Glomerular endothelial cell (primary cell): ENCODE measurements at regions not wholly inside any gene's neighbourhood (a gene's known extent, or its start where the extent isn't known, plus 50 kb on each side); places are given as distances from the start of the nearest gene placed in this dataset.
A peak's percentile ranks its signal among the peaks of the same experiment; 100 is the strongest.

ENCODE experiments used
- DNase-seq: peaks from one replicate; pipeline ENCODE4 v3.0.0-alpha.2; 2011; ENCODE audit warnings: low read depth, low spot score; ENCODE audit errors: extremely low read depth

DNA sequence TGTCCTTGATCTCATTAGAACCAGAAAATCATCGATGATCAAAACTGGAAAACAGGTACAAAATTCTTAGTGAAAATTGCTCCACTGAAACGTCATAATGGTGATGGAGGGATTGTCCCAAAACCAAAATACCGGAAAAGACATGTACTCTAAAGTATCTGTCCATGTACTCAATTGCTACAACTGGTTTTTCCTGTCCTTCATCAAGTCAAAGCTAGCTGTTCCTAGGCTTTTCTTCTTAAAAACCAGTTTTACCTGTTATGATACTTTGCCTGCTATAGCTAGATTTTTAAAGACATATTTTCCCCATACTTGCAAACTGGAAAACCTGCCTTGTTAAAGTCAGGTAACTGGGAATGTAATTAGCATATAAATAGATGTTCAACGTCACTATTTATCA is 50.5 kb upstream of the LRRC1 start:
- no peak for DNase-seq

DNA sequence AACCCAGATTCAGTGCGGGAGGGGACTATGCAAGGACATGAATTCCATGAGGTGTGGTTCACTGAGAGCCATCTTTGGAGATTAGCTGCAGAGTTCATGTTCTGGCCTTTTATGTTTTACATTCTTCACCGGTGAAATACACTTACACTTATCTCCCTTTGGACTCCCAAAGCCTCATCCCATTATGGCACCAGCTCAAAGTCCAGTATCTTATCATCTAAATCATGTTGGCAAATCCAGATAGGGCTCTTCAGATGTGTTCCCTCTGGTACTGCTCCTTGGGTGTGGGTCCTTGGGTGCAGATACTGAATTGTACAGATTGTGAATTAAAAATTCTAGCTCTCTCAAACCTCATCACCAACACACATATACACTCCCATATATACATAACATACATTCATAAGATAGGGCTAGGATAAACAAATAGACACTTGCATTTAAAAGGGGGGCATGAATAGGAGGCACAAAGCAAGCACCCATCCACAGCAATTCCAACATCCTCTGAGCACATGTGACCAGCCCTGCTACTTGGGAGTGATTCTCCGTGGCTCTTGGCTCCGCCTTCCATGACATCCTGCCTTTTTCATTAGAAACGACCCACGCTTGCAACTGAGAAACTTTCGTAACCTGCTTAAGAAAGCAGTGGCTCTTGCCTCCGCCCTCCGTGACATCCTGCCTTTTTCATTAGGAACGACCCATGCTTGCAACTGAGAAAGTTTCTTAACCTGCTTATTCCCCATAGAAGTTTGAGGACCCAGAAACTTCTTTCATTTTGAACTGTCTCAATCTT is 53.6 kb upstream of the LRRC1 start:
- no peak for DNase-seq

GRCh38 chr6:53737746-53738145 is 57.1 kb upstream of the LRRC1 start:
- DNase-seq = no peak

DNA sequence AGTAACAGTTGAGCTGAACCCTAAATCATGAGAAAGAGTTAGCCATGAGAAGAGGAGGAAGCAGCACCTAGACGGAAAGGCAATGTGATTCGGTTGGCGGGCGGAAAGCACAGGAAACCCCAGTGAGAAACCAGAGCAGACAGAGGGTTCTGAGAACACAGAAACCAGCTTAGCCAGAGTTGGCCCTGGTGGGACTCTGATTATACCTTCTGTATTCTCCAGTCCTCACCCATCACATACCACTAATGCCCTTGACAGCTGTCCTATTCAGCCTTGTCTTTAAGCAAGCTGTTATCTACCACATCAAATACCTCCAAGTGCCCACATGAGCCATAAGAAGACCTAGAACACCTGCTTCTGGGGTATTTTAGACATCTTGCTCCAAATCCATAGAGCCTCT is 58.9 kb upstream of the LRRC1 start:
- DNase-seq = no peak

DNA sequence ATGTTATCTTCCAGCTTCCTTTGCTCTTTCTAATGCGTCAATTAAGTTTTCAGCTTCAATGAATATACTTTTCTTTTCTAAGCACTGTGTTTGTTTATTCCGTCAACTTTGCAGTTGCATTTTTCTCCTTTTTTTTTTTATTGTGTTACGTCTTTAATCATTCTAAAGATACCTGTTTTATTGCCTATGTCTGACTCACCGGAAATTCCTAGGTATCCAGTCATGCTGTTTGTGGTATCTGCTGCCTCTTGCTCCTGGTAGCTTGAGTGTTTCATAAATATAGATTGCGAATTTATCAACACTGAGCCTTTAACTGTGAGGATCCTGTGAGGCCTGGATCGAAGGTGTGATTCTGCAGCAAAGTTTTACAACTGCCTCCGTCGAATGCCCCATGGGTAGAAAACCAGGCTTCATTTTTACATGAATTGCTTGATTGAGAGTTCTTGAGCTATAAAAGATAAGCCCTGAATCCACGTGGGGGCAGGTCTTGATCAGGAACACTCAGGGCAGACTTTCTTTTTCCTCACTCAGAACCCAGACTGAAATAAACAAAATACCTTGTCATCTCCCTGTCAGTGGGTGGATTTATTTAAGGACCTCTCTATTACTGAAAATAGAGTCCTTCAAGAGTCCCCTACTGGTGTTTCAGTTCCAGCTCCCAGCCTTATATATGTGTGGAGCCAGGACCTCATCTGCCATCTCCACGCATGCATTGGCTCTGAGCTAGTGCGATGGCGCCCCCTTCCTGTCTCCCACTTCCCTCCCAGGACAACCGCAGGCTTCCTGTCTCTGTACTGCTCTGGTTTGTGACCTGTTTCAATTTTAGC is 60.1 kb upstream of the LRRC1 start:
- peak; percentile 77 for DNase-seq

DNA sequence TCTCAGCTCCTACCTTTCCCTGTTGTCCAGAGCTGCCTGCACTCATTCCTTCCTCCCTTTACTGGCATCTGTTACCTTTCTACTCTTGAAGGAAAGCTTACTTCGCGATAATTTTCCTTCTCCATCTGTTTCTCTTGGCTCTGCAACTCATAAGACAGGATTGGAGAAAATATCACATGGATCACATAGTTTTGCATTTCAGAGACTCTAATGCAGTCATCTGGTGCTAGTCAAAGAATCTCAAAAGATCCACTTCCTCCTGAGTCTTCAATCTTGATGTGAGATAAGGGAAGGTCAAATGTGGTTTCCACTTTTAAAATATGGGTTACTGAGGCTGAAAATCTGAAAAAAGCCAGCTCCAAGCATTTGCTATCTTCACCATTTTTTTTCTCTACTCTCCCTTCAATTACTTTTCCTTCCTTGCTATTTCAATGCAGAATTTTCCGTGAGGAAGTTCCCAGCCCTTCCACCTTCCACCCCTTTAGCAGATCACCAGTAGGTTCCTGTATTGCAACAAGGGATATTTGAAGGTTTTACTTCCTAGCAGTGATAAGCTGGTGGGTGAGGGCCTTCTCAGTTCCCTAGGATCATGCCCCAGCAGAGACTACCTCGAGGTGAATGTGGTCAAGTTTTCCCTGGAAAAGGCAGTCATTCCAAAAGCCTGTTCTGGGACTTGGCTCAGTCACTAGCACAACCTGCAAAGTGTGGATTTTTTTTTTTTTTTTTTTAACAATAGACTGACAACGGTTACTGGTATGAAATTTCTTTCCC is 62.8 kb upstream of the LRRC1 start:
- no peak for DNase-seq

DNA sequence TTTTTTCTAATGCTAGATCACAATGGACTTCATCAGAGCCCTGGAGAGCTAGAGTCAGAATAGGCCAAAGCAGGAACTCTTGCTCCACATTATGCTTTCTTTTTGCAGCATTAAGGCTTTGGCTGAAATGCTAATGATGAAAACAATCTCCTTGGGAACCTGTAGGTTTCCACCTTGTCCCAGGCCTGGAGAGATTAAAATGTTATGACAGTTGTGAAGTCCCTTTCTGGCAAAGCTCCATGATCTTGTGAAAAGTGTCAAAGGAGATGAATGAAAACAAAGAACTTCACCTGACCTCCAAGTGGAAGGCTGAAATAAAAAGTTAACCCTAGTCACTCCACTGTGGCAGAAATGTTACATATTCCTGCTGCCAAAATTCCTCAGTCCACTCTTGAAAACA is 64.0 kb upstream of the LRRC1 start:
- no peak for DNase-seq

GRCh38 chr6:53728570-53729194 is 63.1 kb upstream of the KLHL31 start:
- no peak for DNase-seq

DNA sequence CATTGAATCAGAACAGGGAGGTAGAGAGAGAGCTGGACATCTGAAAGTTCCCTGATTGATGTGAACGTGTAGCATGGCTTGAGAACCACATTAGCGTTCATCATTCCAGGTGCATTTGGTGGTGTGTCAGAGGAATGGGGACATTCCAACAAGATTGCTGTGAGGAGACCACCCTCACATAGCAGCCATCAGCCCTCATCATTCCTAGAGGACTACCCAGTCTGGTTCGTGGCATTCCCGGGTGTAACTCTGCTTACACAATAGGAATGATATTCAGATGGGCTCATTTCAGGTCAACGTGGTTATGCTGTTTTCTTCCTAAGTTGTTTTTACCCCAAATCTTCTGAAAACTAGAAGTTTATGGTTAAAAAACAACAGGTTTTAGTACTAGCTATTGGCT is 62.2 kb upstream of the KLHL31 start:
- no peak for DNase-seq

DNA sequence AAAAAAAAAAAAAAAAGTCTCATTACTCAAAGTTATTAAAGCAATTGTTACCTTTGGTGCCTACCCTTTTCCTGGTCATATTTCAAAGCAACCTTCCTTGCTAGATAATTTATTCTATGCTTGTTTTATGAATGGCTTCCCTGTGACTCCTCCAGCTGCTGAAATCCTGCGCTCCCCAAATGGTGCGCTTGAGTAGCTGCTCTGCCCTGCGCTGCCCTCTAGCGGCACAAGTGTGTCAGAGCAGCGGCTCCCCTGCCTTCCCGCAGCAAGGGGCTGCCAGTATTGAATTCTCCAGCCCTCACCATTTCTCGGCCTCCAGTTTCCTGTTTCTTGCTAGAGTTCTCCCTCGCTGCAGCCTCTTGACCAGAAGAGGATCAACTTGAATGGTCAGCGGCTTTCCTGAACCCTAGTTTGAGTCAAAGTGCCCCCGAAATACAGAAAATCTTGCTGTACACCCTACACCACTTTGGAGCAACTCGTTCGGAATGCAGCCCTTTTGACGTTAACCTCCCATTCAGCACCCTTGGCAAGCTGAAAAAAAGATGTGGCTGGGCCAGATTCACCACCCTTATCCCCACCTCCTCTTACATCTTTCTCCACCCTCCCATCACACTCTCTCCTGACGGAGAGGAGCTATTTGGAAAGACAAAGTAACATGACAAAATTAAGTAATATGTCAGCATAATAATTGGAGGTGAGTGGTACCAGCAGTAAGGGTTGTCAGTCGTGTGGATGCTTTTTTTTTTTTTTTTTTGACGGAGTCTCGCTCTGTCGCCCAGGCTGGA is 60.4 kb upstream of the KLHL31 start:
- no peak for DNase-seq

DNA sequence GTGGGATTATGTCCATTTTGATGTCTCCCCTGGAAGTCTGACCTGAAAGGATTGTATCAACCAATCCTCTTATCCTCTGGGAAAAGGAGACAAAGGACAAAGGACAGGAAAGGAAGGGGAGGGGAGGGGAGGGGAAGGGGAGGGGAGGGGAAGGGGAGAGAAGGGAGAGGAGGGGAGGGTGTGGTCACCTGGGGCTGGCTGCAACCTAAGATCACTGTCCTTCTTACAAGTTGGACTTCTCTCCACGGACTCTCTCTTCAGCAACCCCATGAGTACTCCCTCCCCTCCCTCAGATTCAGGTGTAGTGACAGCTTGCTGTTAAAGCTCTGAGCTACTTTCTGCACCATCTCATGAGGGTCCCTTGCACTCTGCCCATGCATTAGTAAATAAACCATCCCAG is 58.9 kb upstream of the KLHL31 start:
- DNase-seq = no peak

DNA sequence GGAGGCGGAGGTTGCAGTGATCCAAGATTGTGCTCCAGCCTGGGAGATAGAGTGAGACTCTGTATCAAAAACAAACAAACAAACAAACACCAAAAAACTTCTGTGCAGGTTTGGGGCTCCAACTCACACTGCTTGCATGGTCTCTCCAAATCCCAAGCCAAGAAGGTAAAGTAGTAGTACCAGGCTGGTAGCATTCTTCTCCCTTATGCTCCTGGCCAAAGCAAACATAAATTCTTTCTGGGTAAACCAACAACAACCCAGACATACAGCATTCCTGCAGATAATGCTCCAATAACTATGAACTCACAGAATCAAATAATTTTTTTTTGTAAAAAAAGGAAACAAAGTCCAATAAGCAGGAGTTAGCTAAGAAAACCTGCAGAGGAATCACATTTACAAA is 57.8 kb upstream of the KLHL31 start:
- DNase-seq = no peak

DNA sequence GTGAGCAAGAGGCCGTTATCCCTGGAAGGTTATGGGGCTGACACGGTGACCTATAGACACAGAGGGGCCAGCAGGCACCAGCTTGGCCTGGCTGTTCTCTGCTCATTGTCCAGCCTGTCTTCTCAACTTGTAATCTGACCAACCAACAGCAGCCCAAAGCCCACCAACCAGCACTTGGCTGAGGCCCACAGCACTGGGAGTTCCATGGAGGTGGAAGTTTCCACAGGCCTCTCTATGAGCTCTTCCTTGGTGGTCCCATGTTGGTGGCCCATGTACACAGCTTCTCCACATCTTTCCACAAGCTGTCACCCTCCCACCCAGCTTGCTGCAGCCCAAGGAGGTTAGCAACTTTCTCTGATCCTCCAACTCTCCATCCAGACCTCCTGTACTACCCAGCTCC is 56.2 kb upstream of the KLHL31 start:
- DNase-seq = no peak

DNA sequence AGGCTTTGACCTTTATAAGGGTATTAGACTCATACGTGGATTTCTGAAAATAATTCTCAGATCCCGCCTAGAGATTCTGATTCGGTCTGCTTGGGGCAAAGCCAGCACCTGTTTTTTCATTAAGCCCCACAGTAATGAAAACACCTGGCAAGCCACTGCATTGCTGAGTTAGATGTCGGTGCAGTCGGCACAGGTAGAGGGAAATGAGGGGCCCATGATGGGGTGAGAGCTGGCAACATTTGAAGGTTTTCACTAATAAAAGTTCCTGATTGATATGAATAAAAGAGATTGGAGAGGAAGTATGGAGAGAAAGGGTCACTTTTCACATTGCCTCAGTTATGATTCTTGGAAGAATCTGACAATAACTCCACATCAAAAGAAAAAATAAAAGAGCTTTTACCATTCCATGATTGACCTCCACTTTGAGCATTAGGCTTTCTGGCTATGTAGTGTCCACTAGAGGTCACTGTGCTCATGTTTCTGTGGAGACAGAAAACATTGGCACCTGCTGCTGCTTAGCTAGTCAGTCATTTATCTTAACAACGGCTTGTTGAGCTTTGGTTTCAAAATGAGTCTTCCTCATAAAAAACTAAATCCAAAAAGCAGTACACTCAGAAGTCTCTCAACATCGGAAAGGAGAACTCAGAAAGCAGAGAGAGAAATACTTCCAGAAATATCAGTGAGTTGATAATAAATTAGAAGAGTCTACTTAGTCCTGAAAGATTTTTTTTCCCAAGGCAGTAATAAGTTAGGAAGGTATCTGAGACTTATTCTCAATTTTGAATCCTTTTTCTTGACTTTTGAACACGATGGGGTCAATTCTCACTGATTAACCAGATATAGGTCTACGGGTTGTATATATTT is 53.3 kb upstream of the KLHL31 start:
- DNase-seq = peak; percentile 45

DNA sequence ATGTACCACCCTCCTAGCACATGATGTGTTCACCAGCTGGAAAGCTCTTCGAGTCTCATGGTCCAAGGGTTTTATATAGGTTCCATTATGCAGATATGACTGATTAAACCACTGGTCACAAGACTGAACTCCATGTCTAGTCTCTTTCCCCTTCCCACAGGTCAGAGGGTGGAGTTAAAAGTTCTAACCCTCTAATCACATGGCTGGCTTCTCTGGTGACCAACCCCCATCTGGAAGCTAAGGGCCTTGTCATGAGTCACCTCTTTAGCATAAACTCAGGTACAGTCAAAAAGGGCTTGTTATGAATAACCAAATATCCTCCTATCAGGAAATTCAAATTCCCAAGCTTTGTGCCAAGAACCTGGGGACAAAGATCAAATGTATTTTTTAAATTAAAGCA is 52.0 kb upstream of the KLHL31 start:
- DNase-seq = no peak

GRCh38 chr6:53715434-53715833 is 49.9 kb upstream of the KLHL31 start:
- no peak for DNase-seq
